ENCODE measurements at regions not wholly inside any gene's neighbourhood (a gene's known extent, or its start where the extent isn't known, plus 50 kb on each side); places are given as distances from the start of the nearest gene placed in this dataset.
"Not testable (repeated sequence)": the region's sequence is repeated elsewhere in the genome, so short reads cannot be mapped to it uniquely, and the experiment has no call there.

- Mint-ChIP-seq H3K4me3 (no peak overlapping the region), H3K9me3 (ENCODE audit: low read depth) (no peaks in the 10 kb centered on the region), H3K4me1 (ENCODE audit: low read depth) (peaks cover 33% of the 10 kb centered on the region), H3K27me3 (peaks cover 30% of the 10 kb centered on the region), H3K27ac (no peak overlapping the region), H3K36me3 (no peaks in the 10 kb centered on the region)
Measured at GRCh38 chr6:22149501-22150367, 147.1 kb downstream of the PRL start.

DNA sequence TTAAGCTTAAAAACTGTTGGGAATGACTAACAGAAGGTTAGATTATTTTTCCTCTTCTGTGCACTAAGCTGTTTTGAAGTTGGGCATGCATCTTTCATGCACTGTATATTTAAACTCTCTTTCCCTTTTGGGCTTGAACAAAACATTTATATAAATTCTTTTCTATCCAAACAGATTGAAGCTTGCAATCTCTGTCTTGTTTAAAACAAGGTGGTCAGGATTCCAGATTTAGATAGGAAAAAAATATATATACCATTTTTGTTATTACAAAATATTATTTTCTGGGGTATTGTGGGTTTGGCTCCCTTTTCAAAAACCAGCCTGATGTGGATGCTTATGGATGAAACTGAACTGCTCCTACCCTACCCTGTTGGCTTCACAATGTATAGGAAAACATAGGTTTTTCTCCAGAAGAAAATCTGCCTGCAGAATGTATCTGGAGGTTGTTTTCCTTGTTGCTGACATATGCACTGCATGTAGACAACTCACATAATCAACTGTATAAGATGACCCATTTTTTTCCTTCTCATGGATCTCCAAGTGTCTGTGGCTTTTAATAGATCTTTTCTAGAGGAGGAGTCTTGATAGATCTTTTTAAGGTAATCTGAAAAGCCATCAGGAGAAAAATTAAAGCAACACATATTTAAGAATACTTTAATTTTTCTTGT lies 146.3 kb downstream of the PRL start:
- H3K27ac Mint-ChIP-seq, result no peak overlapping the region
- no peak overlapping the region for H3K4me3 Mint-ChIP-seq
- H3K4me1 Mint-ChIP-seq (ENCODE audit: low read depth), result peaks cover 33% of the 10 kb centered on the region
- H3K36me3 Mint-ChIP-seq, result no peaks in the 10 kb centered on the region
- no peaks in the 10 kb centered on the region for H3K9me3 Mint-ChIP-seq (ENCODE audit: low read depth)
- H3K27me3 Mint-ChIP-seq, result peaks cover 28% of the 10 kb centered on the region

GRCh38 chr6:22151892-22152291 lies 144.9 kb downstream of the PRL start:
- no peaks in the 10 kb centered on the region for H3K36me3 Mint-ChIP-seq
- H3K4me1 Mint-ChIP-seq (ENCODE audit: low read depth), result peaks cover 24% of the 10 kb centered on the region
- H3K9me3 Mint-ChIP-seq (ENCODE audit: low read depth), result no peaks in the 10 kb centered on the region
- H3K27me3 Mint-ChIP-seq, result peaks cover 24% of the 10 kb centered on the region
- no peak overlapping the region for H3K4me3 Mint-ChIP-seq
- no peak overlapping the region for H3K27ac Mint-ChIP-seq

- H3K9me3 Mint-ChIP-seq (ENCODE audit: low read depth), result no peaks in the 10 kb centered on the region
- H3K27ac Mint-ChIP-seq, result no peak overlapping the region
- H3K36me3 Mint-ChIP-seq, result no peaks in the 10 kb centered on the region
- H3K27me3 Mint-ChIP-seq, result peaks cover 21% of the 10 kb centered on the region
- no peak overlapping the region for H3K4me3 Mint-ChIP-seq
- H3K4me1 Mint-ChIP-seq (ENCODE audit: low read depth), result peaks cover 14% of the 10 kb centered on the region
Measured at GRCh38 chr6:22152841-22153240, 144.0 kb downstream of the PRL start.

- Mint-ChIP-seq H3K36me3 (no peaks in the 10 kb centered on the region), H3K27me3 (peaks cover 16% of the 10 kb centered on the region), H3K27ac (no peak overlapping the region), H3K4me3 (no peak overlapping the region), H3K4me1 (ENCODE audit: low read depth) (peaks cover 7% of the 10 kb centered on the region), H3K9me3 (ENCODE audit: low read depth) (no peaks in the 10 kb centered on the region)
Measured at GRCh38 chr6:22153384-22154158, 143.3 kb downstream of the PRL start.

DNA sequence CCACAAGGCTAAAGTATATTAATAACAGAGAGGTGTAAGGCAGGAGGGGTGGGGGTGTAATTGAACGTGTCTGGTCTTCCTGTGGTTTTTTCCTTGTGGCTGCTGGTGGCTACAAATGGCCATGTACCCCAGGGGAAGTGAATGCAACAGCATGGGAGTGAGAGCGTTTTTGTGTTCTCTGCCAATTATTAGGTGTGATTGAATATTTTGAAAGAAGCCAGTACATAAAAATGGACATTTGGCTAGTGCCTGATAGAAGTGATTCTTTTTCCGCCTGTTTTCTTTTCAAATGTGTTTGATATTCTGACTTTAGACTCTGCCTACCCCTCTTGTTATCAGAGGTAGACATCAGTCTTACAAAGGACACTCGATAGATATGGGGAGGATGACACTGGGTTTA lies 141.3 kb downstream of the PRL start:
- Mint-ChIP-seq H3K36me3 (no peaks in the 10 kb centered on the region), H3K4me1 (ENCODE audit: low read depth) (no peaks in the 10 kb centered on the region), H3K4me3 (no peak overlapping the region), H3K9me3 (ENCODE audit: low read depth) (no peaks in the 10 kb centered on the region), H3K27me3 (peaks cover 5% of the 10 kb centered on the region), H3K27ac (no peak overlapping the region)

DNA sequence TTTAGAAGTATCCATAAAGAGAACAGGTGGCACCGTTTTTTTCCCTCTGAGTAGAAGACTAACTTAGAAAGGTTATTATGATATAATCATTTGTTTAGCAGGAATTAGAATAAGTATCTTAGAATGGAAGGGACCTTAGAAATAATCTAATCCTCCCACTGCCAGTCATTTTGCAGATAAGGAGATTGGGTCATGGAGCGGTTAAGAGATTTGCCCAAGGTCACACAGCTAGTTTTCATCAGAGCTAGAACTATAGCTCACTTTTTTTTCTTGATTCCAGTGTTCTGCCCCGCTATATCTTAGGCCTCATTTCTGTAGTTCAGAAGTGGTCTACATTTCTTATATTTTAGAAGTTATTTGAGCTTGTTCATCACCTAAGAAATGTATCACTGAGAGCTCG lies 139.6 kb downstream of the PRL start:
- no peak overlapping the region for H3K4me3 Mint-ChIP-seq
- no peaks in the 10 kb centered on the region for H3K4me1 Mint-ChIP-seq (ENCODE audit: low read depth)
- no peaks in the 10 kb centered on the region for H3K9me3 Mint-ChIP-seq (ENCODE audit: low read depth)
- H3K27ac Mint-ChIP-seq, result no peak overlapping the region
- H3K36me3 Mint-ChIP-seq, result no peaks in the 10 kb centered on the region
- H3K27me3 Mint-ChIP-seq, result peaks cover 5% of the 10 kb centered on the region

- Mint-ChIP-seq H3K4me1 (ENCODE audit: low read depth) (no peaks in the 10 kb centered on the region), H3K27me3 (no peaks in the 10 kb centered on the region), H3K27ac (no peak overlapping the region), H3K36me3 (no peaks in the 10 kb centered on the region), H3K4me3 (no peak overlapping the region), H3K9me3 (ENCODE audit: low read depth) (no peaks in the 10 kb centered on the region)
Measured at GRCh38 chr6:22164236-22164635, 132.6 kb downstream of the PRL start.

GRCh38 chr6:22171006-22171405 lies 125.8 kb downstream of the PRL start:
- not testable (repeated sequence) for H3K27me3 Mint-ChIP-seq; H3K27ac Mint-ChIP-seq; H3K36me3 Mint-ChIP-seq; H3K4me1 Mint-ChIP-seq (ENCODE audit: low read depth); H3K4me3 Mint-ChIP-seq
- peaks cover 11% of the 10 kb centered on the region for H3K9me3 Mint-ChIP-seq (ENCODE audit: low read depth)

- not testable (repeated sequence) for H3K4me3 Mint-ChIP-seq; H3K4me1 Mint-ChIP-seq (ENCODE audit: low read depth); H3K27me3 Mint-ChIP-seq; H3K27ac Mint-ChIP-seq; H3K36me3 Mint-ChIP-seq
- peaks cover 11% of the 10 kb centered on the region for H3K9me3 Mint-ChIP-seq (ENCODE audit: low read depth)
Measured at GRCh38 chr6:22171885-22172284, 125.0 kb downstream of the PRL start.

DNA sequence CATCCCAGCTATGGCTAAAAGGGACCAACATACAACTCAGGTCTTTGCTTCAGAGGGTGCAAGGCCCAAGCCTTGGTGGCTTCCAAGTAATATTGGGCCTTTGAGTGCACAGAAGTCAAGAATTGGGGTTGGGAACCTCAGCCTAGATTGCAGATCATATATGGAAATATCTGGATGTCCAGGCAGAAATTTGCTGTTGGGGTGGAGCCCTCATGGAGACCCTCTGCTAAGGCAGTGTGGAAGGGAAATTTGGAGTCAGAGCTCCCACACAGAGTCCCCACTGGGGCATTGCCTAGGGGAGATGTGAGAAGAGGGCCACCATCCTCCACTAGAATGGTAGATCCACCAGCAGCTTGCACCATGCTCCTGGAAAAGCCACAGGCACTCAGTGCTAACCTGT lies 123.5 kb downstream of the PRL start:
- Mint-ChIP-seq H3K27ac (no peak overlapping the region), H3K27me3 (no peaks in the 10 kb centered on the region), H3K36me3 (peaks cover 5% of the 10 kb centered on the region), H3K9me3 (ENCODE audit: low read depth) (peaks cover 11% of the 10 kb centered on the region), H3K4me3 (no peak overlapping the region), H3K4me1 (ENCODE audit: low read depth) (no peaks in the 10 kb centered on the region)

- not testable (repeated sequence) for H3K27ac Mint-ChIP-seq; H3K4me3 Mint-ChIP-seq; H3K4me1 Mint-ChIP-seq (ENCODE audit: low read depth); H3K27me3 Mint-ChIP-seq
- peaks cover 41% of the 10 kb centered on the region for H3K9me3 Mint-ChIP-seq (ENCODE audit: low read depth)
- peaks cover 15% of the 10 kb centered on the region for H3K36me3 Mint-ChIP-seq
Measured at GRCh38 chr6:22180250-22180649, 116.6 kb downstream of the PRL start.

DNA sequence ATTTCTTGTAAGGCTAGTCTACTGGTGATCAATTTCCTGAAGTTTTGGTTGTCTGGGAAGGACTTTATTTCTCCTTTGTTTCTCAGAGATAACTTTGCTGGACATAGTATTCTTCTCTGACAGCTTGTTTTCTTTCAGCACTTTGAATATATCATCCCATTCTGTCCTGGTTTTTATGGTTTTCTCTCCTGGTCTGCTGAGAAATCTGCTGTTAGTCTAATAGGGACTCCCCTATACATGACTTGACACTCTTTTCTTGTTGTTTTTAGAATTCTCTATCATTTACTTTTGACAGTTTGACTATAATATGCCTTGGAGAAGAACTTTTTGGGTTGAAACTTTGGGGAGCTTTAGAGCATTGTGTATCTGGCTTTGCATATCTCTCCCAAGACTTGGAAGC lies 112.5 kb downstream of the PRL start:
- no peak overlapping the region for H3K4me3 Mint-ChIP-seq

DNA sequence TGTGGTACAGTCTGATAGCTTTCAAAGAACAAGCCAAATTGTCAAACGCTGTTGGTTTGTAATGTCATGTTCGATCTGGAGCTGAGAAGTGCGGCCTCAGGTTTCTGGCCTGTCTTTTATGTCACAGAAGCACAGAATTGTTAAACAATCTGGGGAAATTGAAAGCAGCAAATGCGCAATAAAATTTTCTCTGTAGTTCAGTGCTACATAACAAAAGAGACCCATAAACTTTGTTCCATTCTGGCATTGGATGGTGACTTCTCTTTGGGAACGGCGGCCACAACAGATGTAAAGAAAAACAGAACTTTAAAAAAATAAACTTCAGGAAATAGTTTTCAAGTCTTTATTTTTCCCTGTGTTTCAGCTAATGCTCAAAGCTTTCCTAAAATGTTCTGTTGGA lies 106.9 kb downstream of the PRL start:
- no peaks in the 10 kb centered on the region for H3K4me1 Mint-ChIP-seq (ENCODE audit: low read depth)
- H3K9me3 Mint-ChIP-seq (ENCODE audit: low read depth), result peaks cover 6% of the 10 kb centered on the region
- H3K27ac Mint-ChIP-seq, result no peak overlapping the region
- no peaks in the 10 kb centered on the region for H3K27me3 Mint-ChIP-seq
- H3K36me3 Mint-ChIP-seq, result no peaks in the 10 kb centered on the region
- no peak overlapping the region for H3K4me3 Mint-ChIP-seq

More for the DNA sequence above, 112.5 kb downstream of the PRL start:
- Mint-ChIP-seq H3K27ac (no peak overlapping the region), H3K27me3 (no peaks in the 10 kb centered on the region), H3K4me1 (ENCODE audit: low read depth) (no peaks in the 10 kb centered on the region), H3K9me3 (ENCODE audit: low read depth) (peaks cover 44% of the 10 kb centered on the region), H3K36me3 (peaks cover 15% of the 10 kb centered on the region)
